HG03103 (cell line): ENCODE measurements at regions not wholly inside any gene's neighbourhood (a gene's known extent, or its start where the extent isn't known, plus 50 kb on each side); places are given as distances from the start of the nearest gene placed in this dataset.

Source experiments
- ATAC-seq: cut with Tn5 transposase; IDR thresholded peaks from one replicate; pipeline ENCODE4 v1.9.1; 2021; ENCODE audit warnings: low read depth; ENCODE audit not compliant: unreplicated experiment

DNA sequence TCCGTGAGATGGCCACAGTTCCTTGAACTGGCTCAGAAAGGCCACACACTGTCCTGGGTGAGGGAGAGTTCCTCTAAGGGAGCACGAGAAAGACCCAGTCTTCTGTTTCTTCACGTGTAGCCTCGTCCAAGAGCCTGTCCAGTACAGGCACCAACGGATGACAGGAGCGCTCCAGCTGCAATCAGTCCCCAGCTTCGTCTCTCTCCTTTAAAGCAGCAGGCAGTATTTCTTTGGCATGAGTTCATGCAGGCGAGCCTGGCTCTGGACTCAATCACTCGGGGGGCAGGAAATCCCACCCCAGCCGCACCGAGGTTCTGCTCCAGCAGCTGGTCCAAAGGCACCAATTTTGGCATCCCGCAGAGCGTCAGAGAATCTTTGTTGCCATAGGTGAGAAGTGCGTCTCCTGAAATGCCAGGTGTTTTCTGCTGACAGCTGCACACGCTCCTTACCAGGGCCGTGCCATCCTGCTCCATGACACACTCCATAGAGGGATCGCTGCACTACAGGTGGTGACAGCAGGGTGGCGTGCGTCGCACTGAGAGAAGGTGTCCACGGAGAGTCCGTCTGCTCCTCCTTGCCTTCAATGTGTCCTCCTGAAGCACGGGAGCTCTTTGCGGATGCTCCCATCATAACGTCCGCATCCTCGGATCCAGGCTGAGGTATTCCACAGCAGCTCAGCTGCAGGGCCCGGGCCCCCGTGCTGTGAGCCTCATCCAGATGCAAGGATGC is 59.6 kb upstream of the AFDN start:
- no peak for ATAC-seq

DNA sequence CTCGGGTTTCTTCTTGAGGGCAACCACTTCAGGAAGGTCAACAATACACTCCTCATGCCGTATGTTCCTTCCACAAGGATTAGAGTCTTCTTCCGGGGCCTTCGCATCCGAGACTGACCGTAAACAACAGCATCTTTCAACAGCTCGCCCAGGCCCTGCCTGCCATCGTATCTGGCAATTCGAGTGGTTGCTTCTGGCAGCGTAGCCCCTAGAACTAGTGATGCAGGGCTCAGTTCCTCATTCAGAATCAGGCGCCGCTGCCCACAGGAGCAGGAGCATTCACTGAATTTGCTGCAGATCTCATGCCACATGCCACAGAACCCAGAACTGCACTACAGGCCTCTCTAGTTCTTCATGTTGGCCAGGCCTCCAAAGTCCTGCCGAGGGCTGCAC is 59.0 kb upstream of the AFDN start:
- no peak for ATAC-seq

DNA sequence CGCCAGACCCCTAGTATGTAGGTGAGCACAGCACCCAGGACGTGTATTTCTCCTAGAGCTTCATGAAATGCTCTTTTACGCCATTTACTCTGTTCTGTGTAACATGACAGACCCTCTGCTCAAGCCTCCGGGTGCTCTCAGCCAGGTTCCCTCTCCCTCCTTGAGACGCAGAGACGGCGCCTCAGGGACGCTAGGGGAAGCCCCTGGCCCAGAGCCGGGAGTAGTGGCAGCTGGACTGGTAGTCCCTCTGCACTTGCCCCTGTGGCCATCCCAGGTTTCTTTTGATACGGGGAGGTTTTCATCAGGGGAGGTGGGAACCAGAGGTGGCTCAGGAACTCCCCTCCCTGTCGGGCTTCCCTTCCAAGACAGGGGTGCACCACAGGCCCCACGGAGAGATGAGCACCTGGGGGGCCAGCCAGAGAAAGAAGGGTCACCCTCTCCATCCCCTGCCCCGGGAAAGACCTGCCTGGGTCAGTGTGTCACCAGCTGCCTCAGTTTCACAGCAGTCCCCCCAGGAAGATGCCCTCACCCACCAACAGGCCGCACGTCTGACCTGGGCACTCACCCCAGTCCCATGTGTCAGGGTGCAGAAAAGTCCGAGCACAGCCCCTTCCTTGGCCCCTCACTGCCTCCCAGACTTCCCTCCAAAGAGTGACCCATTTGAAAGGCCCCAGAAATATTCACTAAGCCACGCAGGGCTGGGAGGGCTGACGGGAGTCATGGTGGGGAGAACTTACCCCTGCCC is 58.1 kb upstream of the AFDN start:
- no peak for ATAC-seq

DNA sequence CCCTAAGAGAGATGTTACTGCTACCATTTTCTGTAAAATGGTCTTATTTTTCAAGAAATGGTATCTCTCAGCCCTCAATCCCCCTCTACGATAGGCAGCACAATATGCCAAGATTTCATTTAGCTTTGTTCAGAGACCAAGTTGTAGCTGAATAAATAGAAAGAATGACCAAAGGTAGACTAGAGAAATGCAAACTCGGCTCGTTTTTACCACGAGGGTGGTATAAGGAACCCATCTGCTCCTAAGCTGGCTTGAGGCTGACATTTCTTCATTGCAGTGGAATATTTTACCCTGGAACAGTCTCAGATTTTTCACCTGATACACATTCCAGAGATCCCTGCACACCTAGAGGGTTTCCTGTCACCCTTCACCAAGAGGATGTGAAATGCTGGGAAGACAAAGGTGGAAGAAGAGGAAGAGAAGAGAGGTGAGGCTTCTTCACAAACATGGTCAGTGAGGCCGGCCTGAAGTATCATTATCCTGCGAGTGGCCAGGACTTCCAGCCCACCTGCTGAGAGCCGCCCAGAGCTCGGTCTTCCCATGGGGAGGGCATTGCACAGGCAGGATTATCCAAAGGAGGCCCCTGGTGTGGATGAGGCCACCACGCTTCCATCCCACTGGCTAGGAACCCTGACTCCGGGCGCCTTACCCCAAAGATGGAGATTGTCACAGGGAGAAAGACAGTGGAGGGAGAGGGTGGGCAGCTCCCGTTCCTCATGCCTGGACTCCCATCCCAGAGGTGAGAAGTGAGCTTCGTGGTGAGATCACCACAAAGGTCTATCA is 57.1 kb upstream of the AFDN start:
- ATAC-seq: no peak

DNA sequence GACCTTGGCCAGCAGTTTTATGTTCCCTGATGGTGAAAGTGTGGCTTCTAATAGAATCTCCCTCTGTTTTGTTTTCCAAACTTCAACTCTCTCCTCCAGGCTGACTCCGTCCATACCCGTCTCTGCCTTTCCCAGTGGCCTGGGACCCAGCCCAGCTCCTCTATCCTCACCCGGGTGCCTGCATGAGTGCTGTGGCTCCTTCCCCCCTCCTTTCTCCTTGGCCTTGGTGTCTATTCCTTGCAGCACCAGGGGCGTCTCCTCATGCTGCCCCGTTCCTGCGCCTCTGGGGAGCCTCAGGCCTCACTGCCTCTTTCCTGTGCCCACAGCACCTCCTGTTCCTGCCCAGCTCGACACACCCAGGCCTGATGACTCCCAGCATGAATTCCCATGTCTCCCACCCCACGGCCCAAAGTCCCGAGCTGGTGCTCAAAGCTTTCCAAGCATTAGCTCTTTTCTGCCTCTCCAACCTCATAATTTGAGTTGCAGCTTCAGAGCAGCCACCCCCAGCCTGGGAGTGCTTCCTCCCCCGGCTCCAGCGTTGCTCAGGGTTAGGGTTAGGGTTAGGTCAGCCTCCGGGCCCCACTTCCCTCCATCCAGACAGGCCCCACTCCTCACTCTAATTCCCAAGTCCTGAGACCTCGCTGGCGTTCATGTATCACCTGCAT is 56.3 kb upstream of the AFDN start:
- ATAC-seq: no peak

DNA sequence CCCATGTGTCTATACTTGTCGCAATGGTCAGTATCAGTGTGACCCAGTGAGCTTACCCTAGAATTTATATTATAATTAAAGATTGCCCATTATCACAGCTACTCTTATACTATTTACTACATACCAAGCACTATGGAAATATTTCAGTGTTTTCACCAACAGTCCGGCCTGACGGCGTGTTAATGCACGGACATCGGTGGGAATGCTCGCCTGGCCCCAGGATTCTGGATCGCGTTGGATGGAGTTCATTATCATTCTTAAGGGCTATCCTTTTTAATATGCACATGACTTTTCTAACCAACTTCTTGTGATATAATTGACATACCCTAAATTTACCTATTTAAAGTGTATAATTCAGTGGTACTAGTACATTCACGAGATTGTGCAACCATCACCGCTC is 51.8 kb upstream of the AFDN start:
- ATAC-seq: no peak

DNA sequence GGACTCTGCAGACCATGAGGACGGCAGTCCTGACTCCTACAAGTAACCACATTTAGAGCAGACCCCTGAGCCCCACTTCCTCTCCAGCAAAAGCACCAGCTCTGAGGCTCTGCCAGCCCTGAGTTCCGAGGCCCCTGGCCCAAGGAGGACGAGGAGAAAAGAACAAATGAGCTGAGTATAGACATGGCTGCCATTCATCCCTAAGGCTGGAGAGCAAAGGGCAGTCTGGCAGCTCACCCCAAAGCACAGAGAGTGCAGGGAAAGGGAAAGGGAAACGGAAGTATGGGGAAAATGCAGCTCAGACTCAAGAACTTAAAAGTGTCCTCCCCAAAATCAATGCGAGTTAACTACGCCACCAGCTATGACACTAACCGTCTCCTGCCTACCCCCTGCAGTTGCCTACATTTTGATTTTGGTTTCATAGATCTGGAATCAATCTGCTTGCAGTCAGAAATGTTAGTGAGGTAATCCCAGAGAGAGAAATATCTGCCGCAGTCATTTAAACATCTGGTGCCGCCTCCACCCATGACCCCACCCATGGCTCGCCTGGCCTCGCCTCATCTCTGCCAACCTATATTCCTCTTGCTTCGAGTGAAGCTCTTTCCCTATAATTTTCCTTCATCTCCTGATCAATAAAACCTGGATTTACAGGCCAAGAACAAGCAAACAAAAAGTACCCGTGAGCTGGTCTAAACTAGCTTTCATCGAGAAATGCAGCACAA is 49.6 kb upstream of the AFDN start:
- no peak for ATAC-seq
